Suprapubic skin (tissue), 4 donors: ENCODE measurements at regions not wholly inside any gene's neighbourhood (a gene's known extent, or its start where the extent isn't known, plus 50 kb on each side); places are given as distances from the start of the nearest gene placed in this dataset.

ENCODE experiments used
- DNase-seq, 2 donors: peaks; one replicate each; pipeline ENCODE4 v3.0.0-alpha.2; 2019; ENCODE audit warnings: low spot score in 2 of 2
- H3K27ac ChIP-seq: fragments of 200-600 bp; sonication (generic); one replicate; pipeline ENCODE4 v1.5.1; 2019
- H3K27me3 ChIP-seq: fragments of 200-600 bp; sonication (generic); one replicate; pipeline ENCODE4 v1.5.1; 2019
- H3K36me3 ChIP-seq: fragments of 200-600 bp; sonication (generic); one replicate; pipeline ENCODE4 v1.5.1; 2019
- H3K4me1 ChIP-seq: fragments of 200-600 bp; sonication (generic); one replicate; pipeline ENCODE4 v1.5.1; 2019
- H3K4me3 ChIP-seq: fragments of 200-600 bp; sonication (generic); one replicate; pipeline ENCODE4 v1.5.1; 2019; ENCODE audit warnings: mild to moderate bottlenecking
- H3K9me3 ChIP-seq: fragments of 200-600 bp; sonication (generic); one replicate; pipeline ENCODE4 v1.5.1; 2019
- CTCF ChIP-seq, 2 donors: fragments of 200-600 bp in 1 of 2; fragments of 450-650 bp in 1 of 2; sonication (generic) in 1 of 2; IDR thresholded peaks; one replicate each; pipeline ENCODE4 v1.5.1; 2016 to 2019; ENCODE audit warnings: antibody characterized with exemption in 2 of 2, mild to moderate bottlenecking in 1 of 2, moderate library complexity in 1 of 2
- EP300 ChIP-seq: sonication (generic); formaldehyde crosslinking; IDR thresholded peaks from one replicate; pipeline ENCODE4 v1.6.1; 2017; ENCODE audit warnings: antibody characterized with exemption
- POLR2A ChIP-seq, 2 donors: fragments of 450-650 bp; IDR thresholded peaks; one replicate each; pipeline ENCODE4 v1.6.1; 2017; ENCODE audit warnings: antibody characterized with exemption in 2 of 2, mild to moderate bottlenecking in 2 of 2, moderate library complexity in 2 of 2
- POLR2AphosphoS5 ChIP-seq, 3 donors: sonication (generic); formaldehyde crosslinking; IDR thresholded peaks; one replicate each; pipeline ENCODE4 v1.6.1; 2017; ENCODE audit warnings: antibody characterized with exemption in 3 of 3
- WGBS: methylation state at CpG from one replicate; pipeline ENCODE4 v1.1.5; 2018; 5-methylcytosine and 5-hydroxymethylcytosine counted together

DNA sequence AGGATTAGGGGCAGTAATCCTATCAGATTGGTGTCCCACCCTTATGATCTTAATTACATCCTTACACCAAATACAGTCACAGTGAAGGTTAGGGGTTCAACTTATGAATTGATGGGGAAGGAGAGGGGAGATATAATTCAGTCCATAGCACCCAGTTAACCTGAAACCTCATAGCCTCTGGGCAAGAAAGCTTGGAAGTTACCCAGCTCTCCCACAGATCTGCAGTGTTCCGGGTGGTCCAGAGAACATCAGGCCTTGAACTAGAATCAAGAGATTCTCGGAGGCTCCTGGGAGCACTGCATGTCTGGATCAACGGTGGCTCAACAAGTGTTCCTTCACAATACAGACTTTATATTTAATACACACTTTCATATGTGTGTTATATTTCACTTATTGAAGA, 392.6 kb upstream of the MARCKS start:
- no peaks in the 10 kb centered on the region for H3K36me3 ChIP-seq
- H3K27me3 ChIP-seq = no peaks in the 10 kb centered on the region
- no peak overlapping the region for H3K27ac ChIP-seq
- H3K9me3 ChIP-seq = no peaks in the 10 kb centered on the region
- DNase-seq = no peak
- WGBS = 72% methylated on average over 3 of the region's 3 CpGs
- TF ChIP-seq CTCF (IDR thresholded peaks at IDR 0.05) = no peak
- TF ChIP-seq POLR2A (IDR thresholded peaks at IDR 0.05) = no peak
- TF ChIP-seq EP300 = no peak
- H3K4me3 ChIP-seq = no peak overlapping the region
- no peaks in the 10 kb centered on the region for H3K4me1 ChIP-seq

DNA sequence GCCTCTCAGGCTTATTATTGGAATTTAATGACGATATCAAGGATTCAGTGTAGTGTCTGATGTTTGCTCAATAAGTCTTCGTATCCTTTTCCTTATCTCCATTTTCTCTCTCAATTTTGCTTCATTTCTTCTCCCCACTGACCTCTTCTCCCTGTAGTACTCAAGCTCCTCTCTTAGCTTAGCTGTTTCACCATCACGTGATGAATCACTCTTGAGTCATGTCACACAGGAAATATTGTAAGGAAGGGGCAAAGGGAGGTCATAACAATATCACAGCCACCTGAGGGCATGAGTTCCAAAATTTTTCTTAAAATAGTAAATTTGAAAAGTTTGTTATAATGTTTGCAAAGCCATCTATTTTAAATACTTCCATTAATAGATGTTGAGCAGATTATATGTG, 392.2 kb upstream of the MARCKS start:
- no peak for DNase-seq
- WGBS = 80% methylated on average over 3 of the region's 3 CpGs
- Histone ChIP-seq H3K4me1 (no peaks in the 10 kb centered on the region), H3K9me3 (no peaks in the 10 kb centered on the region), H3K36me3 (no peaks in the 10 kb centered on the region), H3K4me3 (no peak overlapping the region), H3K27ac (no peak overlapping the region), H3K27me3 (no peaks in the 10 kb centered on the region)
- TF ChIP-seq POLR2A (IDR thresholded peaks at IDR 0.05) (no peak), EP300 (no peak), POLR2AphosphoS5 (IDR thresholded peaks at IDR 0.05) (no peak), CTCF (IDR thresholded peaks at IDR 0.05) (no peak)

DNA sequence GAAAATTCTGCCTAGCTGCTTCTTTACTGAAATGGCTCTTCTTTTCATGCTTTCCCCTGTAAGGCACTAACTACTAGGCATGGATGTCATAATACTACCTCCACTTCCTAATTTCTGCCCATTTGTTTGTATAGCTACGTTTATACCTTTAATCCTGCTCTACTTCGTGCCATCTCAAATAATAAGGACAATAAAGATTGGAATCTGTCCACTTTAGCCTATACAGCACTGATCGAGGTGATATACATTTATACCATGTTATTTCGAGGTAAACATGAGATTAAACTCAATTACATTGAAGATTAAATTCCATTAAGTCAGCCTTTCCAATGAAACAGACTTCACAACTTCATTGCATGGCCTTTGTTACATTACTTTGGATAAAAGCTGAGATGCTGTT, 390.6 kb upstream of the MARCKS start:
- no peak for DNase-seq
- H3K27me3 ChIP-seq = no peaks in the 10 kb centered on the region
- TF ChIP-seq POLR2A (IDR thresholded peaks at IDR 0.05) = no peak
- TF ChIP-seq CTCF (IDR thresholded peaks at IDR 0.05) = no peak
- no peak for TF ChIP-seq EP300
- H3K4me3 ChIP-seq = no peak overlapping the region
- H3K4me1 ChIP-seq = no peaks in the 10 kb centered on the region
- no peaks in the 10 kb centered on the region for H3K9me3 ChIP-seq
- 86% methylated on average over 4 of the region's 4 CpGs for WGBS
- H3K36me3 ChIP-seq = no peaks in the 10 kb centered on the region
- no peak overlapping the region for H3K27ac ChIP-seq

DNA sequence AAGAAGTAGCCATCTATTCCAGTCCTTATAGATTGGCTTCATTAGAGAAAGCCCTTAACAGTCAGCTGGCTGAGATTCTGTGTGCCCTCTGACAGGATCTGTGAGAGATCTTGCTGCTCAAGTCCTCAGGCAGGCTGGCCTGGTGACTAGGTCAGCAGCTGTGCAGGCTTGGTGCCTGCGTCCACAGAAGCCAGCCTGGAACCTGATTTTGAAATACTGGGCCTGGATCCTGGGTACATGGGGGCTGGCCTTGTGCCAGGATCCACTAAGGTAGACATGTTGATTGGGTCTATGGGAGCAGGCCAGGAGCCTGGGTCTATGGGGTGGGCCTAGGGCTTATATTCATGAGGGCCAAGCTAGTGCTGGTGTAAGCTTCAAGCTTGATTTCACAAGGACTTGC, 381.8 kb upstream of the MARCKS start:
- no peaks in the 10 kb centered on the region for H3K36me3 ChIP-seq
- no peak overlapping the region for H3K27ac ChIP-seq
- H3K9me3 ChIP-seq = no peaks in the 10 kb centered on the region
- H3K27me3 ChIP-seq = no peaks in the 10 kb centered on the region
- H3K4me3 ChIP-seq = no peak overlapping the region
- H3K4me1 ChIP-seq = no peaks in the 10 kb centered on the region
- DNase-seq = no peak
- TF ChIP-seq EP300 = no peak
- WGBS = no CpG with 5 or more reads among the region's 1 CpG

DNA sequence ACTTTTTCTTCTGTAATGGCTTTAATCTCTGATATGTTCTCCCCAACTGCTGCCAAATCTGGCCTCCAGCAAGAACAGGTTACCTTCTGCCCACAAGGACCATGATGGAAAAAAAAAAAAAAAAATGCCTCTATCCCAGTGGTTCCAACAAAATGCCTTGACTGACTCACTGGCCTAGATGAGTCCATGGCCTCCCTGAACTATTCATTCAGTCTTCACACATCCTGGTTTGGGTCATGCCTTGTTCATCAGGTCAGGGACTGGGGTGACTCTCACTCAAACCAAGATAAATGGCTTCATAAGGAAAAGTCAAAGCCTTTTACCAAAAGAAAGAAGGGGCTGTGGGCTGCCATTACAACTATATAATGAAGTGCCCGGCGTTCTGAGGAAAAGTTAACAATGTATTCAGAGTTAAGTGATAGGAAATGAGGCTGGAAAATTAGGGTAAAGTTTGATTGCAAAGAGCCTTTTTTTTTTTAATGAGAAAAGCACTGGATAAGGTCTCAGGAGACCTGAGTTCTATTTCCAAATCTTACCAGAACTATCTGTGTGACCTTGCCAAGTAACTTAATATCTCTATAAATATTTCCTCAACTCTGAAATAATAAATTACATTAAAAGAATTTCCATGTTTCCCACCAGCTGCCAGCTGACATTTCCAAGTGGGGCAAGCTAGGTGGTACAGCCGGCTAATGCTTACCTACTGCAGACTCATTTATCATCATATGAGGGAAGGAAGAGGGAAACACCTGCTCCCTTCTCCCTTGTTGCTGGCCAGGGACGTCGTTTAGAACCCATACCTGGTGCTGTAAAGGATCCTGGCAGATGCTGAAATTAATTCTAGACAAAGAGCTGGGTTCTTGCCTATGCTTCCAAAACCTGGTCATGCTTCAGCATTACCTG, 380.0 kb upstream of the MARCKS start:
- DNase-seq = no peak
- no peak overlapping the region for H3K4me3 ChIP-seq
- H3K9me3 ChIP-seq = no peaks in the 10 kb centered on the region
- WGBS = 71% methylated on average over 5 of the region's 5 CpGs
- H3K4me1 ChIP-seq = no peaks in the 10 kb centered on the region
- no peaks in the 10 kb centered on the region for H3K36me3 ChIP-seq
- no peak overlapping the region for H3K27ac ChIP-seq
- TF ChIP-seq POLR2A (IDR thresholded peaks at IDR 0.05) (no peak), EP300 (no peak), CTCF (IDR thresholded peaks at IDR 0.05) (no peak), POLR2AphosphoS5 (IDR thresholded peaks at IDR 0.05) (no peak)
- no peaks in the 10 kb centered on the region for H3K27me3 ChIP-seq

- no peak for DNase-seq
- H3K4me1 ChIP-seq = no peaks in the 10 kb centered on the region
- no peak overlapping the region for H3K4me3 ChIP-seq
- 95% methylated on average over 3 of the region's 3 CpGs for WGBS
- H3K27me3 ChIP-seq = no peaks in the 10 kb centered on the region
- TF ChIP-seq POLR2AphosphoS5 (IDR thresholded peaks at IDR 0.05) (no peak), POLR2A (IDR thresholded peaks at IDR 0.05) (no peak), EP300 (no peak), CTCF (IDR thresholded peaks at IDR 0.05) (no peak)
- no peaks in the 10 kb centered on the region for H3K36me3 ChIP-seq
- no peak overlapping the region for H3K27ac ChIP-seq
- no peaks in the 10 kb centered on the region for H3K9me3 ChIP-seq
These were observed 376.5 kb upstream of the MARCKS start for GRCh38 chr6:113480616-113481015.
